Nephron (organoid): ENCODE measurements at regions not wholly inside any gene's neighbourhood (a gene's known extent, or its start where the extent isn't known, plus 50 kb on each side); places are given as distances from the start of the nearest gene placed in this dataset.

ENCODE experiments used
- H3K27ac Mint-ChIP-seq, 3 experiments: 2 replicates each; pipeline ENCODE4 v1.8.0; 2020; ENCODE audit warnings: mixed read lengths in 3 of 3, mild to moderate bottlenecking in 2 of 3, moderate library complexity in 1 of 3
- H3K27me3 Mint-ChIP-seq: 2 replicates; pipeline ENCODE4 v1.8.0; 2021; ENCODE audit warnings: low read depth, mild to moderate bottlenecking, moderate library complexity, mixed read lengths
- H3K36me3 Mint-ChIP-seq: 2 replicates; pipeline ENCODE4 v1.8.0; 2020; ENCODE audit warnings: low read depth, mixed read lengths
- H3K4me1 Mint-ChIP-seq: 2 replicates; pipeline ENCODE4 v1.8.0; 2020; ENCODE audit warnings: mixed read lengths
- H3K4me3 Mint-ChIP-seq, 3 experiments: 2 replicates each; pipeline ENCODE4 v1.8.0; 2020; ENCODE audit warnings: mild to moderate bottlenecking in 3 of 3, mixed read lengths in 3 of 3, moderate library complexity in 2 of 3
- H3K9me3 Mint-ChIP-seq: 2 replicates; pipeline ENCODE4 v1.8.0; 2020; ENCODE audit warnings: mixed read lengths
- CTCF ChIP-seq, 3 experiments: fragments of 200-600 bp; sonication (generic); IDR thresholded peaks; one replicate each; pipeline ENCODE4 v1.5.0; 2021; ENCODE audit warnings: antibody characterized with exemption in 3 of 3; ENCODE audit not compliant: unreplicated experiment in 3 of 3

GRCh38 chr9:73845954-73846690 lies 651.0 kb upstream of the RORB start:
- H3K36me3 Mint-ChIP-seq: no peaks in the 10 kb centered on the region
- H3K27me3 Mint-ChIP-seq: no peaks in the 10 kb centered on the region
- TF ChIP-seq CTCF (IDR thresholded peaks at IDR 0.05; ENCODE audit: unreplicated experiment in 3 of 3): no peak

GRCh38 chr9:73847536-73847935 lies 649.6 kb upstream of the RORB start:
- H3K27ac Mint-ChIP-seq: no peak overlapping the region
- H3K4me1 Mint-ChIP-seq: no peaks in the 10 kb centered on the region
- no peaks in the 10 kb centered on the region for H3K36me3 Mint-ChIP-seq
- no peak overlapping the region for H3K4me3 Mint-ChIP-seq
- H3K9me3 Mint-ChIP-seq: no peaks in the 10 kb centered on the region
- no peaks in the 10 kb centered on the region for H3K27me3 Mint-ChIP-seq
- TF ChIP-seq CTCF (IDR thresholded peaks at IDR 0.05; ENCODE audit: unreplicated experiment in 3 of 3): no peak

More at GRCh38 chr9:73845954-73846690, 651.0 kb upstream of the RORB start:
- no peak overlapping the region for H3K27ac Mint-ChIP-seq
- no peak overlapping the region for H3K4me3 Mint-ChIP-seq
- H3K9me3 Mint-ChIP-seq: no peaks in the 10 kb centered on the region
- no peaks in the 10 kb centered on the region for H3K4me1 Mint-ChIP-seq

- Mint-ChIP-seq H3K4me3 (no peak overlapping the region), H3K27me3 (no peaks in the 10 kb centered on the region), H3K27ac (no peak overlapping the region), H3K4me1 (no peaks in the 10 kb centered on the region), H3K9me3 (no peaks in the 10 kb centered on the region), H3K36me3 (no peaks in the 10 kb centered on the region)
- no peak for TF ChIP-seq CTCF (IDR thresholded peaks at IDR 0.05; ENCODE audit: unreplicated experiment in 3 of 3)
Measured at GRCh38 chr9:73853549-73853948, 643.6 kb upstream of the RORB start.

GRCh38 chr9:73855206-73855605 lies 641.9 kb upstream of the RORB start:
- no peaks in the 10 kb centered on the region for H3K4me1 Mint-ChIP-seq
- no peak for TF ChIP-seq CTCF (IDR thresholded peaks at IDR 0.05; ENCODE audit: unreplicated experiment in 3 of 3)
- H3K27ac Mint-ChIP-seq: no peak overlapping the region
- H3K27me3 Mint-ChIP-seq: no peaks in the 10 kb centered on the region
- no peak overlapping the region for H3K4me3 Mint-ChIP-seq
- no peaks in the 10 kb centered on the region for H3K36me3 Mint-ChIP-seq
- H3K9me3 Mint-ChIP-seq: no peaks in the 10 kb centered on the region

- TF ChIP-seq CTCF (IDR thresholded peaks at IDR 0.05; ENCODE audit: unreplicated experiment in 3 of 3): no peak
- H3K27ac Mint-ChIP-seq: no peak overlapping the region
- H3K4me3 Mint-ChIP-seq: no peak overlapping the region
- no peaks in the 10 kb centered on the region for H3K27me3 Mint-ChIP-seq
- H3K36me3 Mint-ChIP-seq: no peaks in the 10 kb centered on the region
- no peaks in the 10 kb centered on the region for H3K9me3 Mint-ChIP-seq
- no peaks in the 10 kb centered on the region for H3K4me1 Mint-ChIP-seq
Measured at GRCh38 chr9:73863924-73864323, 633.2 kb upstream of the RORB start.

- Mint-ChIP-seq H3K4me1 (no peaks in the 10 kb centered on the region), H3K27me3 (no peaks in the 10 kb centered on the region), H3K36me3 (no peaks in the 10 kb centered on the region), H3K9me3 (no peaks in the 10 kb centered on the region), H3K4me3 (no peak overlapping the region), H3K27ac (no peak overlapping the region)
- no peak for TF ChIP-seq CTCF (IDR thresholded peaks at IDR 0.05; ENCODE audit: unreplicated experiment in 3 of 3)
Measured at GRCh38 chr9:73866451-73866850, 630.7 kb upstream of the RORB start.
